ENCODE measurements at regions not wholly inside any gene's neighbourhood (a gene's known extent, or its start where the extent isn't known, plus 50 kb on each side); places are given as distances from the start of the nearest gene placed in this dataset.

DNA sequence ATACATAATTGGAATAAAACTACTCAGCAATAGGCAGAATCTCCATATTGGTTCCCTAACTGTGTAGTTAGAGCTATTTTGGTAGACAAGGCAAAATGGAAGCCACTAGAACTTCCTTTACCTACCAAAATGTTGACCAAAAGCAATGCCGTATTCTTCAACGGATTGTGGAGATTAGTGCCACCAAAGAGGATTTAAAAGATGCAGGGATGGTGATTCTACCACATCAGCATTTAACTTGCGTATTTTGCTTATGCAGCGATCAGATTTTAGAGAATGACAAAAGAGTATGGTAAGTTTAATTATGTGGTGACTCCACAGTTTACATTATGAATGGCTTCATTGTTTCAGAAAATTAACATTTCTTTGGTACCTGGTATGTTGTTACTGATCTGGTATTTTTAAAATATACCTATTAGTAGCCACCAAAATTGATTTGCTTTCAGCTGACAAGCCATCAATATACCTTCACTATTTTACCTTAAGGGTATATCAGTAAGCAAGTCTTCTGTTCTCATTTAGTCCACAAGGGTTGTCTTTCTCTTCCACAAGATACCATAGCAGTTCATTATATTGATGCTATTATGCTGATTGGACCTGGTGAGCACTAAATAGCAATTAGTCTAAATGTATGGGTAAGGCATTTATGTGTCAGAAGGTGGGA lies 1910.7 kb upstream of the PRR20A start:
- DNase-seq (ENCODE audit: low spot score), result no peak
- Histone ChIP-seq H3K4me1 (ENCODE audit: control insufficient read depth in 4 of 4, insufficient read depth in 4 of 4, low read length in 3 of 4) (no peaks in the 10 kb centered on the region), H3K27ac (ENCODE audit: low read depth in 1 of 2, low read length in 2 of 2) (no peak overlapping the region), H3K4me3 (ENCODE audit: low read depth in 1 of 3, low read length in 3 of 3) (no peak overlapping the region), H3K36me3 (ENCODE audit: control insufficient read depth in 4 of 4, insufficient read depth in 3 of 4, low read depth in 1 of 4, low read length in 3 of 4) (no peaks in the 10 kb centered on the region), H3K27me3 (ENCODE audit: control insufficient read depth in 4 of 4, insufficient read depth in 4 of 4, low read length in 3 of 4) (peaks cover 0 to 3% (median 0%) of the 10 kb centered on the region in 4 donors), H3K9ac (ENCODE audit: low read depth in 1 of 2, low read length in 2 of 2) (no peak overlapping the region), H3K9me3 (ENCODE audit: control insufficient read depth in 4 of 4, low read length in 3 of 4) (no peaks in the 10 kb centered on the region)
- TF ChIP-seq, protein P1, sequence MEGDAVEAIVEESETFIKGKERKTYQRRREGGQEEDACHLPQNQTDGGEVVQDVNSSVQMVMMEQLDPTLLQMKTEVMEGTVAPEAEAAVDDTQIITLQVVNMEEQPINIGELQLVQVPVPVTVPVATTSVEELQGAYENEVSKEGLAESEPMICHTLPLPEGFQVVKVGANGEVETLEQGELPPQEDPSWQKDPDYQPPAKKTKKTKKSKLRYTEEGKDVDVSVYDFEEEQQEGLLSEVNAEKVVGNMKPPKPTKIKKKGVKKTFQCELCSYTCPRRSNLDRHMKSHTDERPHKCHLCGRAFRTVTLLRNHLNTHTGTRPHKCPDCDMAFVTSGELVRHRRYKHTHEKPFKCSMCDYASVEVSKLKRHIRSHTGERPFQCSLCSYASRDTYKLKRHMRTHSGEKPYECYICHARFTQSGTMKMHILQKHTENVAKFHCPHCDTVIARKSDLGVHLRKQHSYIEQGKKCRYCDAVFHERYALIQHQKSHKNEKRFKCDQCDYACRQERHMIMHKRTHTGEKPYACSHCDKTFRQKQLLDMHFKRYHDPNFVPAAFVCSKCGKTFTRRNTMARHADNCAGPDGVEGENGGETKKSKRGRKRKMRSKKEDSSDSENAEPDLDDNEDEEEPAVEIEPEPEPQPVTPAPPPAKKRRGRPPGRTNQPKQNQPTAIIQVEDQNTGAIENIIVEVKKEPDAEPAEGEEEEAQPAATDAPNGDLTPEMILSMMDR (IDR thresholded peaks at IDR 0.05; ENCODE audit: low read depth, low read length, missing input control), result no peak
- TF ChIP-seq SP1 (IDR thresholded peaks at IDR 0.05) (no peak), RAD21 (IDR thresholded peaks at IDR 0.05) (no peak), JUND (IDR thresholded peaks at IDR 0.05) (no peak), TAF1 (conservative IDR thresholded peaks at IDR 0.05) (no peak), FOXA1 (IDR thresholded peaks at IDR 0.05) (no peak)
- WGBS, result 57% methylated on average over 4 of the region's 4 CpGs

DNA sequence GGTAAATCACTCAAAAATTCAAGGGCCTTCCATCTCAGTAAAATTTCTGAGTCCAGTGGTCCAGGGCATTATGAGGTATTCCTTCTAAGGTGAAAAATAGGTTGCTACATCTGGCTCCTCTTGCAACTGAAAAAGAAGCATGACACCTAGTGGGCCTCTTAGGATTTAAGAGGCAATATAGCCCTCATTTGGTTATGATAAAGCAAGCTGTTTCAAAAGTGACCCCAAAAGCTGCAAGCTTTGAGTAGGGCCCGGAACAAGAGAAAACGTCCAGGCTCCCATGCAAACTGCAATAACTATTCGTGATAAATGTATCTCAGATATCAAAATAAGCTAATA lies 1910.2 kb upstream of the PRR20A start:
- 64% methylated on average over 3 of the region's 3 CpGs for WGBS

GRCh38 chr13:55234311-55234710 lies 1906.4 kb upstream of the PRR20A start:
- no peak overlapping the region for H3K4me3 ChIP-seq (ENCODE audit: low read depth in 1 of 3, low read length in 3 of 3)
- no peak overlapping the region for H3K9ac ChIP-seq (ENCODE audit: low read depth in 1 of 2, low read length in 2 of 2)
- no peaks in the 10 kb centered on the region for H3K4me1 ChIP-seq (ENCODE audit: control insufficient read depth in 4 of 4, insufficient read depth in 4 of 4, low read length in 3 of 4)
- H3K36me3 ChIP-seq (ENCODE audit: control insufficient read depth in 4 of 4, insufficient read depth in 3 of 4, low read depth in 1 of 4, low read length in 3 of 4), result no peaks in the 10 kb centered on the region
- no peaks in the 10 kb centered on the region for H3K9me3 ChIP-seq (ENCODE audit: control insufficient read depth in 4 of 4, low read length in 3 of 4)
- WGBS, result 81% methylated on average over 5 of the region's 5 CpGs
- no peak for DNase-seq (ENCODE audit: low spot score)
- no peak overlapping the region for H3K27ac ChIP-seq (ENCODE audit: low read depth in 1 of 2, low read length in 2 of 2)
- TF ChIP-seq RXRA (IDR thresholded peaks at IDR 0.05), result no peak
- TF ChIP-seq RAD21 (IDR thresholded peaks at IDR 0.05), result no peak
- peaks cover 0 to 3% (median 0%) of the 10 kb centered on the region in 4 donors for H3K27me3 ChIP-seq (ENCODE audit: control insufficient read depth in 4 of 4, insufficient read depth in 4 of 4, low read length in 3 of 4)

More for the DNA sequence above, 1910.2 kb upstream of the PRR20A start:
- no peak for DNase-seq (ENCODE audit: low spot score)
- no peaks in the 10 kb centered on the region for H3K36me3 ChIP-seq (ENCODE audit: control insufficient read depth in 4 of 4, insufficient read depth in 3 of 4, low read depth in 1 of 4, low read length in 3 of 4)
- H3K27ac ChIP-seq (ENCODE audit: low read depth in 1 of 2, low read length in 2 of 2), result no peak overlapping the region
- TF ChIP-seq GABPA (IDR thresholded peaks at IDR 0.05 in 1 of 2, conservative IDR thresholded peaks at IDR 0.05 in 1 of 2) (no peak), TAF1 (conservative IDR thresholded peaks at IDR 0.05) (no peak), FOXA2 (IDR thresholded peaks at IDR 0.05) (no peak), MAX (IDR thresholded peaks at IDR 0.05) (no peak), HNF4A (conservative IDR thresholded peaks at IDR 0.05) (no peak), YY1 (IDR thresholded peaks at IDR 0.05) (no peak), JUND (IDR thresholded peaks at IDR 0.05) (no peak), FOXA1 (IDR thresholded peaks at IDR 0.05) (no peak)
- TF ChIP-seq, protein P1 (IDR thresholded peaks at IDR 0.05; ENCODE audit: low read depth, low read length, missing input control), result no peak
- H3K27me3 ChIP-seq (ENCODE audit: control insufficient read depth in 4 of 4, insufficient read depth in 4 of 4, low read length in 3 of 4), result peaks cover 0 to 3% (median 0%) of the 10 kb centered on the region in 4 donors
- no peaks in the 10 kb centered on the region for H3K4me1 ChIP-seq (ENCODE audit: control insufficient read depth in 4 of 4, insufficient read depth in 4 of 4, low read length in 3 of 4)
- H3K9ac ChIP-seq (ENCODE audit: low read depth in 1 of 2, low read length in 2 of 2), result no peak overlapping the region
- no peak overlapping the region for H3K4me3 ChIP-seq (ENCODE audit: low read depth in 1 of 3, low read length in 3 of 3)
- no peaks in the 10 kb centered on the region for H3K9me3 ChIP-seq (ENCODE audit: control insufficient read depth in 4 of 4, low read length in 3 of 4)
